Anterior cingulate cortex (tissue), 58 donors: ENCODE measurements at regions not wholly inside any gene's neighbourhood (a gene's known extent, or its start where the extent isn't known, plus 50 kb on each side); places are given as distances from the start of the nearest gene placed in this dataset.

Source experiments
- DNase-seq, 58 donors: peaks; one replicate each; lab custom pipeline; 2025; lab: John Stamatoyannopoulos, UW

DNA sequence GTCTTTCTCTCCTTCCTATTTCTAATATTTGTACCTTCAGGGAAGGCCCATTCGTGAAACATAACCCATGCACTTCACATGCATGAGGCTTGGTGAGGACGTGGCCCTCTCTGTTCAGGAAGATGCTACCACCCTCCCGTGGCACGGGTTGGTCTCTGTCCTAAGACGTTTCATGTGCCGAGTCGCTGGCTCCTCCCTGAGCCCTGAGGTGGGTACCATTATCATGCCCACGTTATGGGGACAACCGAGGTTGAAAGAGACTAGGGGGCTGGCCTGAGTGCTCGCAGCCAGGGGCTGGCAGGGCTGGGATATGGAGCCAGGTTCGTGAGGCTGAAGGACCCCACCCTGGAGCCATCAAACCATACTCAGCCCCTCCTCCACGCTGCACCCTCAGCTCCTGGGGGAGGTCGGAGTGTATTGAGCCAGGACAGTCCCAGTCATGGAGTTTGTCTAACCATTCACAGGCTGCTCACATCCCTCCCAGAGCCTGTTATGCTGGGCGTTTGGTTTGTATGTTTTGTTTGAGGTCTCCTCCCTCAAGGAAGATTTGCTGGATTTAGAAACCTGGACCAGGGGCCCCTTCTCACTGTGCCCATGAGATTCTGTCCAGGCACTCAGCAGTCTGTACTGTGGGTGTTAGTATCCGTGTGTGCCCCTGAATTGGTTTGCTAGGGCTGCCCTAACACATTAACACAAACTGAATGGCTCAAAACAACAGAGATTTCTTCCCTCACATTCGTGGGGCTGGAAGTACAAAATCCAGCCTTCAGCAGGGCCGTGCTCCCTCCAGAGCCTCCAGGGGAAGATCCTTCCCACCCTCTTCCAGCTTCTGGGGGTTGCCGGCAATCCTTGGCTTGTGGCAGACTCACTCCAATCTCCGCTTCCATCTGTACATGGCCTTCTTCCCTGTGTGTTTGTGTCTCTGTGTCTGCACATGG is 88.3 kb downstream of the ANKRD60 start:
- no peak for DNase-seq

DNA sequence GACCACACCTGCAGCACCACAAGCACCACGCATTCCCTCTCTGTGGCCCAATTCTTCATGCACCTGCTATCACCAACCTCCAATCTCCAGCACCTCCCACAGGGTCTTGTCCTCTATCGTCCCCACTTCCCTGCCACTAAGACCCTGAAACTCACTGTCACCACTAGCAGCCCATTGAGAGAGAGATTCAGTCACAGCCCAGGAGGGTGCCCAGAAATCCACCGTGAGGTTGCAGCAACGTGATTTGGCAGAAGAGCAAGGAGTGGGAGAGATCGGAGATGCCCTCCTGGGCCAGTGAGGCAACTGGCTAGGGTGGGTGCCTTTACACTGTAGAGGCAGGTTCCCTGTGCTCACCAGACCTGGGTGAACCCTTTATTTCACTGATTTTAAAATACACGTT is 90.1 kb downstream of the ANKRD60 start:
- no peak for DNase-seq

DNA sequence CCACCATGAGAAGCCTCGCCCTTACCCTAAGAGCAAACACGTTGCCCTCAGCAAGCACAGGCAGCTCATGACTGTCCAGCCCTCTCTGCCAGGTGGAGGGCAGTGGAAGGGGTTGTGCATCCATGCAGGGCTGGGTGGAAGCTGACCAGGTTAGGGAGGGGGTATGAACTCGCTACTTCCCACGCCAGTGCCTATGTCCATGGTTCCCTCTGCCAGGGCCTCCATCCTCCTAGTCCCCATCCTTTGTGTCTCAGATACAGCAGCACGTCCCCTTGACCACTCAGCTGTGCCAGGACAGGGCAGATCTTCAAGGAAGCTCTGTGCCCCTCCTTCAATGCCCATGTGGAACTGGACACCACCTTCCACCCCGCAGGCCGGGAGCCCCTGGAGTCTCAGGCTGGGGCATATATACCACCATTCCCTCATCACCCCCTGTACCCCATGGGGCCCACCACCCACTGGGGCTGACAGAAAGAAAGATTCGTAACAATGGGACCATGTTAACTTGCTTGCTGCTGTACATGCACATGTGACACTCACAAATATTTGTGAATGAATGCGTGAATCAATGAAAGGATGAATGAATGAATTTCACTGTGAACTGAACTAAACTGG is 90.7 kb downstream of the ANKRD60 start:
- DNase-seq, result no peak

DNA sequence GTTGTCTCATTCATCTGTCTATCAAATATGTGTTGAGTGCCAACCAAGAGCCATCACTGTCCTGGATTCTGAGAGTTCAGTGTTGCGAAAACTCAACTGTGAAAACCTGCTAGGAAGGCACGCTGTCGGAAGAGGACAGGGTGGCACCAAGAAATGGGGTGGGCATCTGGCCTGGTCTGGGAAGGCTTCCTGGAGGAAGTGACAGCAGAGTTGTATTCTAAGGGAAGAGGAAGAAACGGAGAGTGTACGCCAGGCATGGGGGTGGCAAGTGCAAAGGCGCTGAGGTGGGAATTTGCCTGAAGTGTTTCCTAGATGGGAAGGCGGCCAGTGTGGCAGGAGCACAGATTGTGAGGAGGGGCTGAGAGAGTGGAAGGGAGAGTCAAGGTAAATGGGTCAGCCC is 91.2 kb downstream of the ANKRD60 start:
- no peak for DNase-seq

DNA sequence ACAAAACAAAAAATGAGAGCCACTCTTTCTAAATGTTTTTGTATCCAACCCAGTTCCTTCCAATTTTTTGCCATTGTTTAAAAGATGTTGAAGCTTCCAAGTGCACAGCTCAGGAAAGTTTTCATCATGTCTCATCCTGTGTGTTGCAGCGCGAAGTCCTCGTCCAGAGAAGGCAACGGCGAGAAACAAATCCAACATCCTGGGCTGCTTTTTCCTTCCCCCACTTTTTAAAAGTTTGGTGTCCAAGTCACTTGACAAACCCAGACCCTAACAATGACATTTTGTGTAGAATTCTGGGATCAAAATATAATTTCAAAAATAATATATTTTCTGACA is 92.3 kb downstream of the ANKRD60 start:
- no peak for DNase-seq

DNA sequence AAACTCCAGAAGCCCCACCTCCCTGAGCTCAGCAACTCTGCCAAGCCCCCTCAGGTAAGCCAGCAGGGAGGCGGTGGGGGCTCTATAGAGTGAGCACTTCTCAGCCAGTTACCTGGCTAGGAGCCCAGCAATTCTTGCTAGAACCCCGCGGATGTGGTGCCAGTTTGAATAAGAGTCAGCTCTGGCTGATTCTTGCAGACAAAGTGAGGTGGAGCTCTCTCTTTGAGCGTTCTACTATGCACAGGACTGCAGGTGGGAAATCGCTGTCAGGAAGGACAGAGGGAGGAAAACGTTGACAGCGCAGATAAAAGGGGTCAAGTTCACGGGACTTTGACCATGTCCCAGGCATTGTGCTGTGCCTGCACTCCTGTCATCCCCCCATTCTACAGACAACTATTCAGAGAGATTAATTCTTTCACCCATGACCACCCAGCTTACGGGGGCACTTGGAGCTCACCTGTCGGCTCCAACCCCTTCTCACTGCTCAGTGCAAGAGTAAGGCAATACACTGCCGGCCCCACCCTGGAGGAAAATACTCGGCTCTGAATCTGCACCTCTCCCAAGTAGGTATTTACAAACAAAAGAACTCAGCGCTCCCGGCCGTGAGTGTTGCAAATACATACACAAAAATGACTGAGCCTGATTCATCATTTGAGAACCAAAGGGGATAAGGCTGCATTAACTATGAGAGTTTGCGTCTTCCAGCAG is 92.9 kb downstream of the ANKRD60 start:
- no peak for DNase-seq

DNA sequence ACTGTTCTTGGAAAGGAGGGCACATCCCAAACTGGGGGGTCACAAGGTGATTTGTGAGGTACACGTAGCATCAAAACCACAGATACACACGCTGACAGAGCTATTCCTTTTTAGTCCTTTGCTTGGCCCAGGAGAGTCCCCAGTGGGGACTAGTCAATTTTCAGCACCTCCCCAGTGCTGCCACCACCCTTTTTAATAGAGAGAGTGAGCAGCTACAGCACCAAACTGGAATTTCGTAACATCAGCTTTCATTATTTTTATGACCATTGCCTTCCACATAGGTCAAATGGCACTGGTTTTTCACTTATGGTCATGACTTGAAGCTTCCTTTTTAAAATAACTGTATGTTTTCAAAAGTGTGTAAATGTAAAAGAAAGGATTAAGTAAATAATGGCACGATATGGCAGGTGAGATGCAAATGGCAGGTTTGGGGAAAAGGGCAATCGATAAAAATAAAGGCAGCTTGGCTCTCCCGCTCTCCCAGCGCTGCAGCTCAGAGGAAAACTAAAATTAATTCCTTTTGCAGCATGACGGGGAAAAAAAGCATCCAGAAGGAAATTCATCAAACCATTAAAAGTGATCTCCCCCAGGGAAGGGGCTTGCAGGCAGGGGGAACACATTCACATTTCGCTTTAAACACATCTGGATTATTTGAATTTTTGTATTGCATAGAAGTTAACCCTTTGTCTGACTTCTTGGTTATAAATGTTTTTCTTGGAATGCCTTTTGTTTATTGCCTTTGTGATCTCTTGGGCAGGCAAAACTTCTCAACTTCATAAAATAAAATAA is 95.2 kb downstream of the ANKRD60 start:
- DNase-seq, result no peak

DNA sequence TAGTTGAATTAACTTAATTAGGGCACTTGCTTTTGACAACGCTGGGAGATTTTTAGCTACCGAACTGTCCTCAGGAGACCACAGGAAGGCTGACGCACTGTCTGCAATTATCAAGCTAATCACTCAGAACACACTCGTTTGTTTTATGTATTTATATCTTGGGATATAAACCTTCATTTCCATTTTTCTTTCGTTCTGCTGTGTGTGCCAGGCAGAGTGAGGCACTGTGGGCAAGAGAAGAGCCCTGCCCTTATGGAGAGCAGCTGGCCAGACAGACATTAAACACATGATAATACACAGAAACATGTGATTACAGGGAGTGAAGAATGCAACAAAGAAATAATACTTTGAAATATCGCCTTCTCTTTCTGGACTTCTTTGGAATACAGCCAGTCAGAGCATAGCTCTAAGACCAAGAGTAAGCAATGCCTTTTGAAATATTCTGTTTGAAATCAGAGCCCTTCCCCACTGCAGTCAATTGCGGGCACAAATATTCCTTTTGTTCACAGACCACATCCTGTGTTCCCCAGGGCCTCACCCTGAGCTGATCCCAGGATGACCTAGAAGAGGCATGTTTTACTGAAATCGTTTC is 96.8 kb downstream of the ANKRD60 start:
- DNase-seq, result no peak

DNA sequence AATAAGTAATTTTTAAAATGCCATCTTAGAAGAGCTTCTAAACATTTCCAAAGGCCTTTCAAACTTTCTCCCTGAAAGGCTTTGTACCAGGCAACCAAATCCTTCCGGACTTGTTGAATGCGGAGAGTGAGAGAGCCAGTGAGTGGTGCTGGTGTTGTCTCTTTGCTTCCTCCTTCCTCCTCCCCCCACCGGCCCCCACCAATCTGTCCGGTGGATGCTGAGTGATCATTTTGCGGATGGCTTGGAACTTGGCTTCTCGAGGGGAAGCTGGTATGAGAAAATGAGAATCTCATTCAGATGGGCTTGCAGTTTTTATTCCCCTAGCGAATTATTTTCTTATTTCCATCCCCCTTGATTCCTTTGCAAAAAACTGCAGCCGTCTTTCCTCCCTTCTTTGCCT is 97.3 kb downstream of the ANKRD60 start:
- DNase-seq, result peak in 2 of 58 donors; percentile 4 to 12

DNA sequence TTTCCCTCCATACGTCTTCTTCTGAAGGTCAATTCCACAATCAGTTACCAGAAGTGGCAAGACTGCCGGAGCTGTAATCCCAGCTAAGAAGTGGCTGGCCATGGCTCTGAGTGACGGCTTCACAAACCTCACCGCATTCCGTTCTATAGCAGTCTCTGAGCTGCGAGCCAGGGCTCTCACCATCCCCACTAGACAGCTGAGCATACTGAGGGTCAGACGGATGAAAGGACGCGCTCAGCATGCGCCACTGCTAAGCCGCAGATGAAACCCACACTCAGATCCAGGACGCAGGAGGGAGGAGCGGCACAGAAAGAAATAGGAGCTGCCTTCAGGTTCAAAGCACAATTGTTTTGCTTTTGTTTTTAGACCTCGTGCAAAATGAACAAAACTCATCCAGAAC is 97.9 kb downstream of the ANKRD60 start:
- DNase-seq, result no peak

DNA sequence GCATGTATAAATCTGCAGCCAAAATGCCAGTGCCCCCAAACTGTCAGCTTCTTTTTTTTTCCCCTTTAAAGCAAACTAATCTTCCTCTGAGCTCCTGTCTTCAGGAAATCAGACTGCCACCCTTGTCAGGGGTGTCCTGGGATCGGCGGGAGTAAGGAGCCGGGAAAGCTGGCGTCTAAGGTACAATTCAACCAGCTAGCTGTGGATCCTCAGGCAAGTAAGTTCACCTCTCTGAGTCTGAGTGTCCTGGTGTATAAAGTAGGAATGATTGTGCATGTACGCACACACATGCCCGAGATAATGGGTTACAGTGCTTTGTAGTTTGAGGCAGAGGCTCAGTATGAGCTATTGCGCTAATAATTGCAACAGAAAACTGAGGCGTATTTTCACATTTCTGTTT is 98.3 kb downstream of the ANKRD60 start:
- DNase-seq, result no peak

DNA sequence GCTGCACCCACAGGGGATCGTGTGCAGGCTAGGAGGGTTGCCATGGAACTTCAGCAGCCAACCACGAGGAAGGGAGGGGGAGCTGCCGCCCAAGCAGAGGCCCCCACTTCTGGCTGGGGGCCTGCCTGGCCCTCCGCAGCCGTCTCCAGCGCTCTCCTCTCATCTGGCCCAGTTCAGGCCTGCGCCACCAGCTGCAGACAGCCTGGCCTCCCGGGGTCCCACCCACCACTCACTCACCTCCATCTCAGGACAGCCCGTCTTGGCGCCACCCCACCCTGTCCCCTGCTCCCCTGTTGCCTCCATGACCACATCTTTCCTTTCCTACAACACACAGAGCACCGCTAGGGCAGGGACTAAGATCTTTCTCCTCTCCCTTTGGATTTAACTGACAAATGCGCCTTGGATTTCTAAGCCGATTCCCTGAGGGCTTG is 98.7 kb downstream of the ANKRD60 start:
- DNase-seq, result no peak

DNA sequence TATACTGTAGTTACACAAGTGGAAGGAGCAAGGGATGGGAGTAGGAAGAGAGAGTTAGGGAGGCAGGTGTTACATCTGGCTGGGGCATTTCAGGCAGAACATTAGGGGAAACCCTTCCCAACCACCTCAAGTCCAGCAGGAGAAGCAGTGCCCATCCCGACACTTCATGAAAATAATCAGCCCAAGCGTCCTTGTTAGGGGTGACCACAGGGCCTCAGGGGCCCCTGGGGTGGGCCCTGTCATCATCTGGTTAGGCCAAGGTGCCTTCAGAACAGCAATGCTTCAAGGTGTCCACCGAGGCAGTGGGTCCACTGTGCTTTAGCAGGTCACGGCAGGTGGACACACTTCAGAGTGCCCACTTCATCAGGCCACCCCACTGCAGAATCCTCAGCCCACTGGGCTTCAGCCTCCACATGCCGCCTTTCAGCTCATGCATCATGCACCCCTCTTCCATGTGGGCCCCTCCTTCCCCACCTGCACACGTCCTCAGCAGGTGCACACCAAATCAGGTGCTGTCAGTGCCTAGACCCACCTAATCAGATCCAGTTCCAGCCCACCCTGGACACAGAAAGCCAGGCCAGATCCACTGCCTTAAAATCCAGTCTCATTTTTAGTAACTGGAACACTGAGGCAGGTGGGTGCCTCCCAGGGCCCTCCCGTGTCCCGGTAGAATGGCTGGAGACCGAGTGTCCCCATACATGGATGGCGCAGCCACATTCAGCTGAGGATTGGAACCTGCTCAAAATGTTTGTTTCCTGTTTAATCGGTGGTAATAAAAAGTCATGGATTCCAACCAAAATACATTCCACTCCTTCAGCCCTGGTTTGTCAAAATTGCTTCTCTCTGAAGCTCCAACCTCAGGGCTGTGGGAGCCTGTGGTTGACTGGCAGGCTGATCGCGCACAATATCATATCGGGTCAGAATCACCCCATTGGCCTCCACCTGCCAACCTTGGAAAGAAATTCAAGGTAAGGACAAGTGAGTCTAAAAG is 99.5 kb downstream of the ANKRD60 start:
- DNase-seq, result no peak

DNA sequence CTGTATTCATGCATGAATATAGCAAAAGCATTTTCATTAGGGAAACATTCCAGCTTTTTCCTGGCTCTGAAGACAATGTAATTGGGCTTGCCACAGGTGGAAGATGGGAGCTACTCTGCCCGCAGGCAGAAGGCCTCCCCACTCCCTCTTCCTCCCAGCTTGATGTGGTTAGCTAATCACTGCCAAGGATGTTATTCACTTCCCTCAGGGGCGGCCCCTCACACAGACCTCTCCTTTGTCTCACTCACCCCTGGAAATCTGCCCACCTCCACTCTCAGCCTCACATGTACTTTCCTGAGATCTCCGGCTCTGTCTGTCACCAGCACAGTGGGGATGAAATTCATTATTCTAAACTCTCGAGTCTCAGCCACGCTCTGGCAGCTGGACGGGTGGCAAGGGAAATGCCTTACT is 100.7 kb downstream of the ANKRD60 start:
- DNase-seq, result no peak

DNA sequence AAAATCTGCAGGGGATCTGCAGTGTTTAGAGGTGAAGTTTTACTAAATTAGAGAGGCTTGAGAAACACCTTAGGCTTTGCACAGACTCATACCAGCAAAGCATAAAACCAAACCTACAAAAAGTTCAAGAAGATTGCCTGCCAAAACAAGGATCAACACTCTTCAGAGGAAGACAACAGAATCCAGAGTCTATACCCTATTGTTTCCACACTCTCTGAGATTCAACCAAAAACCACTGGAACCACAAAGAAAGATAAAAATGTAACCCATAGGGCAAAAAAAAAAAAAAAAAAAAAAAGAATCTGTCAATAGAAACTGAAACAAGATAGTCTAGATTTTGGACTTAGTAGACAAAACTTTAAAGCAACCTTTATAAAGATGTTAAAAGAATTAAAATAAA is 102.7 kb downstream of the ANKRD60 start:
- no peak for DNase-seq

DNA sequence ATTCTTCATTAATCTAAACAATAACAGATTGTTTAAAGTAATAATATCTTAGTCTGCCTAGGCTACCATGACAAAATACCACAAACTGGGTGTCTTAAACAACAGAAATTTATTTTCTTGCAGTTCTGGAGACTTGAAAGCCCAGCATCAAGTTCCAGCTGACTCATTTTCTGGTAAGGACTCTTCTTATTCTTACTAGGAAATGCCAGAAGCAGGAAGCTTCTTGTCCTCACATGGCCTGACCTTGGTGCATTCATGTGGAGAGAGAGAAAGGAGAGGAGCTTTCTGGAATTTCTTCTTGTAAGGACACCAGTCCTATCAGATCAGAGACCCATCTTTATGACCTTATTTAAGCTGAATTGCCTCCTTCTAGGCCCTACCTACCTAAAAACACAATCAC is 110.5 kb downstream of the ANKRD60 start:
- DNase-seq, result no peak

DNA sequence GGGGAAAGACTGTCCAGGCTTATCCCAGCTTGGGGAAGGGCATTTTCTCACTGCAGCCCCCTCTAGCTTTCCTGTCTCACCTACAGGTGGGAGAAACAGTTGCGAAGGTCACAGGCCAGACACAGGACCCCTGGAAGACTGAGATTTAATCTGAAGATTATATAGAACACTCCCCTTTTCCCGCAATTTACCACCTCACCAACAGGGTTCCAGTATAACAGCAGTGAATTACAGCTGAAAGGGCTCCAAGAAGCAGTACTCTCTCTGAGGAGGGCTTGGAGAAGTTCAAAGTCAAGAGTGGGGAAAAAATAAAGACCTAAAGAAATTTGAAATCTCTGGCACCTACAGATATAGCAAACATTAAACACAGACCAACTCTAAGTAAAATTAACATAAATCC is 111.9 kb downstream of the ANKRD60 start:
- no peak for DNase-seq

DNA sequence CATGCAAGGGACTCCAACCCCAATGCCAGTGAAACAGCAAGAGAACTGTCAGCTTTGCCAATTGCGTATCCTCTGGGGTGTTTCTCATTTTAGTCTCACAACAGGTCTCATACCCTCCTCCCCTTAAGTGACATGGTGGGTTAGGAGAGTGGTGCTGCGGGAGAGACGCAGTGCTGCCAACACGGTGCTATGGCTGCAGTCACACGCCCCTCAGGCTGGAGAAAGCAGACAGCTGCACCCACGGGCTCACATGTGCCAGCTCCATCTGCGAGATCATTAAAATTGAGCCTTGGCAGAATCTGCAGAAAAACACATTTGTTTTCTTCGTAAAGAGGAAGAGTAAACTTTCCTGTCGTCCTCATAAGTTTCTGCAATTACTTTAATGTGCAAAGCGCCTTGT is 114.7 kb downstream of the ANKRD60 start:
- peak in 3 of 58 donors; percentile 5 to 22 (median 12) for DNase-seq
